ENCODE measurements at regions not wholly inside any gene's neighbourhood (a gene's known extent, or its start where the extent isn't known, plus 50 kb on each side); places are given as distances from the start of the nearest gene placed in this dataset.

DNA sequence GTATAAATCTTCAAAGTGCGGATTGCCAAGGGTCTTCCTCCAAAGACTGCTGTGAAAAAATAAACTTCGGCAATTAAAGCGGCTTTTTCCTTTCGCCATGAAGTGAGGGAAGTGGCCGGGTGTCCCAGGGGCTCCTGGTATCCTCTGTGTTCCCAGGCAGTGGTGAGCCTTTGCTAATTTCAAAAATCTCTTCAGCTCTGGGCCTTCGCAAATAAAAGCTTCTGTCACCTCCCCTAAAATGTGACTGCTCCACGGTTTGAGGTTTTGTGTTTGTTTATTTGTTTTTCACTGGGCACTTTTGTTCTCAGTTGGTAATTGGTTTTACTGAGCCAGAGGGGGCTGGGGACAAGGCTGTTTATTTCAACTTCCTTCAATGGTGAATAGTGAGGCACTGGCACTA is 270.1 kb upstream of the POU3F3 start:
- Histone ChIP-seq H3K23me2 (ENCODE audit: insufficient read length, low read depth, low read length, poor library complexity, severe bottlenecking) (no peaks in the 10 kb centered on the region), H3K18ac (ENCODE audit: insufficient read length, low read depth, low read length) (no peak overlapping the region), H2BK5ac (ENCODE audit: insufficient read length, low read length) (no peak overlapping the region), H2BK15ac (ENCODE audit: low read depth, low read length) (no peak overlapping the region), H3K4me1 (ENCODE audit: insufficient read depth, low read length) (no peaks in the 10 kb centered on the region; the same call in 1 of the 2 replicates), H3K79me1 (ENCODE audit: insufficient read depth, low read depth, low read length, poor library complexity, severe bottlenecking) (no peaks in the 10 kb centered on the region), H3K27ac (ENCODE audit: insufficient read length, low read depth, low read length) (no peak overlapping the region), H2BK120ac (ENCODE audit: low read depth, low read length, poor library complexity, severe bottlenecking) (no peak overlapping the region), H3K14ac (ENCODE audit: insufficient read depth, low read length) (no peak overlapping the region), H3K9me3 (ENCODE audit: control insufficient read depth, low read depth, low read length) (no peaks in the 10 kb centered on the region), H4K91ac (ENCODE audit: insufficient read length, low read depth, low read length) (no peak overlapping the region), H3K79me2 (ENCODE audit: insufficient read depth, low read length) (no peaks in the 10 kb centered on the region), H3K9ac (ENCODE audit: extremely low read depth, insufficient read length, low read length) (no peak overlapping the region), H2AK5ac (ENCODE audit: insufficient read length, low read length) (no peak overlapping the region), H3K56ac (ENCODE audit: insufficient read length, low read depth, low read length) (no peak overlapping the region), H4K5ac (ENCODE audit: insufficient read length, low read depth, low read length) (no peak overlapping the region), H2BK12ac (ENCODE audit: insufficient read length, low read depth, low read length) (no peak overlapping the region), H2BK20ac (ENCODE audit: low read depth, low read length, poor library complexity, severe bottlenecking) (no peak overlapping the region), H3K4ac (ENCODE audit: low read depth, low read length) (no peak overlapping the region), H3T11ph (ENCODE audit: low read length) (no peak overlapping the region), H4K8ac (replicated peaks; ENCODE audit: insufficient read length, low read depth, low read length) (no peak overlapping the region), H2AFZ (ENCODE audit: low read length) (peak overlapping the region; percentile 40), H3K23ac (ENCODE audit: insufficient read length, low read depth, low read length) (no peak overlapping the region), H3K4me2 (ENCODE audit: insufficient read depth, insufficient read length, low read length) (no peak overlapping the region), H3K27me3 (ENCODE audit: insufficient read depth, low read length) (no peaks in the 10 kb centered on the region), H4K20me1 (ENCODE audit: control insufficient read depth, insufficient read depth, insufficient read length) (no peaks in the 10 kb centered on the region)
- TF ChIP-seq, protein P1, sequence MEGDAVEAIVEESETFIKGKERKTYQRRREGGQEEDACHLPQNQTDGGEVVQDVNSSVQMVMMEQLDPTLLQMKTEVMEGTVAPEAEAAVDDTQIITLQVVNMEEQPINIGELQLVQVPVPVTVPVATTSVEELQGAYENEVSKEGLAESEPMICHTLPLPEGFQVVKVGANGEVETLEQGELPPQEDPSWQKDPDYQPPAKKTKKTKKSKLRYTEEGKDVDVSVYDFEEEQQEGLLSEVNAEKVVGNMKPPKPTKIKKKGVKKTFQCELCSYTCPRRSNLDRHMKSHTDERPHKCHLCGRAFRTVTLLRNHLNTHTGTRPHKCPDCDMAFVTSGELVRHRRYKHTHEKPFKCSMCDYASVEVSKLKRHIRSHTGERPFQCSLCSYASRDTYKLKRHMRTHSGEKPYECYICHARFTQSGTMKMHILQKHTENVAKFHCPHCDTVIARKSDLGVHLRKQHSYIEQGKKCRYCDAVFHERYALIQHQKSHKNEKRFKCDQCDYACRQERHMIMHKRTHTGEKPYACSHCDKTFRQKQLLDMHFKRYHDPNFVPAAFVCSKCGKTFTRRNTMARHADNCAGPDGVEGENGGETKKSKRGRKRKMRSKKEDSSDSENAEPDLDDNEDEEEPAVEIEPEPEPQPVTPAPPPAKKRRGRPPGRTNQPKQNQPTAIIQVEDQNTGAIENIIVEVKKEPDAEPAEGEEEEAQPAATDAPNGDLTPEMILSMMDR (conservative IDR thresholded peaks at IDR 0.05): no peak
- no CpG with 5 or more reads among the region's 7 CpGs for WGBS (ENCODE audit: extremely low coverage, insufficient read length, low lambda C conversion rate)
- Mint-ChIP-seq H3K27me3 (ENCODE audit: low read depth) (no peaks in the 10 kb centered on the region), H3K4me1 (peaks cover 15 to 29% of the 10 kb centered on the region in 2 experiments), H3K36me3 (ENCODE audit: insufficient read depth in 1 of 3, low read depth in 3 of 3) (no peaks in the 10 kb centered on the region), H3K27ac (0 out of 7 replicates have a peak overlapping the region, but pooled peaks of 2 of the 3 experiments have one; percentile 5 to 69), H3K9me3 (no peaks in the 10 kb centered on the region), H3K4me3 (no peak overlapping the region)
- no peak for DNase-seq

Measured in H9 (cell line).